Neural progenitor cell (in vitro differentiated cells): ENCODE measurements at regions not wholly inside any gene's neighbourhood (a gene's known extent, or its start where the extent isn't known, plus 50 kb on each side); places are given as distances from the start of the nearest gene placed in this dataset.

Source experiments
- CTCF ChIP-seq: fragments of 200-600 bp; sonication (generic); IDR thresholded peaks from 2 replicates; pipeline ENCODE4 v1.5.1; 2017; ENCODE audit warnings: antibody characterized with exemption, mild to moderate bottlenecking
- EZH2 ChIP-seq: fragments of 200-600 bp; sonication (generic); IDR thresholded peaks from 2 replicates; pipeline ENCODE4 v1.6.1; 2017; ENCODE audit warnings: antibody characterized with exemption, mild to moderate bottlenecking, moderate library complexity
- EZH2phosphoT487 ChIP-seq: fragments of 200-600 bp; sonication (generic); IDR thresholded peaks from 2 replicates; pipeline ENCODE4 v1.6.1; 2017; ENCODE audit warnings: antibody characterized with exemption

DNA sequence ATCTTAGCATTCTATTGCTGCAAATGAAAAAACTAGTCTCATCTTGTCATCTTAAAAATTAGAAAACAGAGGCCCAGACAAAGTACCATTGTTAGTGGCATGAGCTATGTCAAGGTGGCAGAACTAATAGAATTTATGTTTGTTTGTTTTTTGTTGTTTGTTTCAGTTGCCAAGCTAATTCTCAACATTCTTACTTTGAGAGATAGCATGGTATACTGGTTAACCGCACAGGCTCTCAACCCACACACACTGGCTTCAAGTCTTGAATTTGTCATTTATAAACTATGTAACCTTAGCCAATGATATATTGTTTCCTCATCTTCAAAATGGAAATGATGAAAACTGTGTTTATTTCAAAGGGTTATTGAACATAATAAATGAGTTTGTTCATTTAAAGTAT lies 367.6 kb upstream of the PLSCR5 start:
- no peak for TF ChIP-seq CTCF
- no peak for TF ChIP-seq EZH2
- no peak for TF ChIP-seq EZH2phosphoT487
